DOHH2 (cell line): ENCODE measurements at regions not wholly inside any gene's neighbourhood (a gene's known extent, or its start where the extent isn't known, plus 50 kb on each side); places are given as distances from the start of the nearest gene placed in this dataset.

Experiments
- EZH2phosphoT487 ChIP-seq: fragments of 200-600 bp; sonication (generic); IDR thresholded peaks from 2 replicates; pipeline ENCODE4 v1.6.1; 2017; ENCODE audit warnings: borderline replicate concordance, mild to moderate bottlenecking, antibody characterized with exemption, low read length, moderate library complexity, mixed read lengths
- TF ChIP-seq, protein P1 (sequence below): fragments of 200-600 bp; sonication (generic); IDR thresholded peaks from one replicate; pipeline ENCODE4 v1.5.1; 2014; ENCODE audit warnings: antibody characterized with exemption, mild to moderate bottlenecking, low read depth, low read length; ENCODE audit not compliant: poor library complexity, severe bottlenecking

DNA sequence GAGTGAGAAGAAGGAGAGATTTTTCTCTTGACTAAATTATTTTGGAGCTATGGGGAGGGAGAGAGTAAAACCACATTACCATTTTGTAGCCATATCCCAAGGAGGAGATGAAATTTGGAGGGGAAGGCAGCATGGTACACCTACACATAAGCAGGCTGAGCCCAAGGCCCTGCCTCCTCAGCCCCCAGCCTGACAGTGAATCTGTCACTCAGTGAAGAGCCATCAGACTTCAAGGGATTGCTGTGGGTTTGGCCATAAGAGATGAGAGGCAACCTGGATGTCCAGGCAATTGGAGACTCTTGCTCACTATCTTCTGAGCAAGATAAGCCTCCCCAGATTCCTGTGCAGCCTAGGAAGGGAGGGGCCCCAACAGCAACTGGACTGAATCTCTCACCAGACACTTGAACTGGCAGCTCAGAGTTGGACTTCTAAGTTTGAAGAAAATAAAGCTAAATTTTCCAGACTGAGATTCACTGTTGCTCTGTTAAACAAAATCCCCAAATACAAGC, 216.6 kb downstream of the SEMA6A start:
- TF ChIP-seq, protein P1, sequence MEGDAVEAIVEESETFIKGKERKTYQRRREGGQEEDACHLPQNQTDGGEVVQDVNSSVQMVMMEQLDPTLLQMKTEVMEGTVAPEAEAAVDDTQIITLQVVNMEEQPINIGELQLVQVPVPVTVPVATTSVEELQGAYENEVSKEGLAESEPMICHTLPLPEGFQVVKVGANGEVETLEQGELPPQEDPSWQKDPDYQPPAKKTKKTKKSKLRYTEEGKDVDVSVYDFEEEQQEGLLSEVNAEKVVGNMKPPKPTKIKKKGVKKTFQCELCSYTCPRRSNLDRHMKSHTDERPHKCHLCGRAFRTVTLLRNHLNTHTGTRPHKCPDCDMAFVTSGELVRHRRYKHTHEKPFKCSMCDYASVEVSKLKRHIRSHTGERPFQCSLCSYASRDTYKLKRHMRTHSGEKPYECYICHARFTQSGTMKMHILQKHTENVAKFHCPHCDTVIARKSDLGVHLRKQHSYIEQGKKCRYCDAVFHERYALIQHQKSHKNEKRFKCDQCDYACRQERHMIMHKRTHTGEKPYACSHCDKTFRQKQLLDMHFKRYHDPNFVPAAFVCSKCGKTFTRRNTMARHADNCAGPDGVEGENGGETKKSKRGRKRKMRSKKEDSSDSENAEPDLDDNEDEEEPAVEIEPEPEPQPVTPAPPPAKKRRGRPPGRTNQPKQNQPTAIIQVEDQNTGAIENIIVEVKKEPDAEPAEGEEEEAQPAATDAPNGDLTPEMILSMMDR = no peak
- TF ChIP-seq EZH2phosphoT487 = no peak
